Esophagus squamous epithelium (tissue), 5 donors: ENCODE measurements at regions not wholly inside any gene's neighbourhood (a gene's known extent, or its start where the extent isn't known, plus 50 kb on each side); places are given as distances from the start of the nearest gene placed in this dataset.
"Not testable (repeated sequence)": the region's sequence is repeated elsewhere in the genome, so short reads cannot be mapped to it uniquely, and the experiment has no call there.

Experiments
- DNase-seq: peaks from one replicate; lab custom pipeline; 2025; lab: John Stamatoyannopoulos, UW
- H3K27ac ChIP-seq, 4 donors: fragments of 200-600 bp; sonication (generic); one replicate each; pipeline ENCODE4 v1.5.1; 2016 to 2019; ENCODE audit warnings: mild to moderate bottlenecking in 1 of 4
- H3K27me3 ChIP-seq, 4 donors: fragments of 200-600 bp; sonication (generic); 1 replicate in 3 of 4; 2 replicates in 1 of 4; pipeline versions ENCODE4 v1.5.1 to v1.6.0; 2017 to 2021; ENCODE audit warnings: antibody characterized with exemption in 1 of 4
- H3K36me3 ChIP-seq, 3 donors: fragments of 200-600 bp; sonication (generic); one replicate each; pipeline ENCODE4 v1.5.1; 2016 to 2019
- H3K4me1 ChIP-seq, 3 donors: fragments of 200-600 bp; sonication (generic); one replicate each; pipeline ENCODE4 v1.5.1; 2017 to 2019
- H3K4me3 ChIP-seq, 4 donors: fragments of 200-600 bp; sonication (generic); 1 replicate in 3 of 4; 2 replicates in 1 of 4; pipeline ENCODE4 v1.5.1; 2016 to 2019; ENCODE audit warnings: mild to moderate bottlenecking in 2 of 4, moderate library complexity in 1 of 4
- H3K9me3 ChIP-seq, 3 donors: fragments of 200-600 bp; sonication (generic); one replicate each; pipeline ENCODE4 v1.5.1; 2016 to 2019
- CTCF ChIP-seq, 6 experiments: fragments of 450-650 bp in 4 of 6; fragments of 200-600 bp in 2 of 6; sonication (generic) in 2 of 6; IDR thresholded peaks; one replicate each; pipeline ENCODE4 v1.5.1; 2016 to 2019; ENCODE audit warnings: antibody characterized with exemption in 6 of 6, mild to moderate bottlenecking in 4 of 6, moderate library complexity in 4 of 6
- POLR2A ChIP-seq, 4 donors: fragments of 450-650 bp; IDR thresholded peaks; one replicate each; pipeline ENCODE4 v1.6.1; 2017; ENCODE audit warnings: antibody characterized with exemption in 4 of 4, mild to moderate bottlenecking in 4 of 4, moderate library complexity in 3 of 4
- WGBS, 2 donors: methylation state at CpG; one replicate each; pipeline ENCODE4 v1.1.5; 2018; 5-methylcytosine and 5-hydroxymethylcytosine counted together
- intact Hi-C: fragments of 100-400 bp; cut with DNase I; formaldehyde crosslinking; loops from one replicate; pipeline ENCODE4 v1.15.0; 2022
- donor health status: DM: yes; HTN: yes; CAD: no.

GRCh38 chr19:40940771-40941170, 50.3 kb upstream of the CYP2B6 start:
- H3K4me1 ChIP-seq, H3K36me3 ChIP-seq, H3K9me3 ChIP-seq, DNase-seq, H3K27ac ChIP-seq, intact Hi-C loops, H3K4me3 ChIP-seq: not testable (repeated sequence)
- 15 to 39% methylated on average over 3 of the region's 3 CpGs for WGBS, 2 donors
- peaks cover 0 to 52% (median 0%) of the 10 kb centered on the region in 4 donors for H3K27me3 ChIP-seq

GRCh38 chr19:40938007-40938406, 53.1 kb upstream of the CYP2B6 start:
- H3K4me3 ChIP-seq, intact Hi-C loops, H3K27ac ChIP-seq, H3K36me3 ChIP-seq, H3K9me3 ChIP-seq, DNase-seq, H3K4me1 ChIP-seq: not testable (repeated sequence)
- WGBS, 2 donors, result 69 to 71% methylated on average over 2 of the region's 2 CpGs
- peaks cover 0 to 42% (median 0%) of the 10 kb centered on the region in 4 donors for H3K27me3 ChIP-seq

GRCh38 chr19:40936755-40937154, 54.3 kb upstream of the CYP2B6 start:
- TF ChIP-seq POLR2A (IDR thresholded peaks at IDR 0.05) (no peak), CTCF (IDR thresholded peaks at IDR 0.05) (no peak)
- no peak for DNase-seq
- intact Hi-C loops, result no loop called here
- H3K9me3 ChIP-seq, result no peaks in the 10 kb centered on the region
- peaks cover 0 to 43% (median 0%) of the 10 kb centered on the region in 4 donors for H3K27me3 ChIP-seq
- H3K36me3 ChIP-seq, result no peaks in the 10 kb centered on the region
- H3K4me1 ChIP-seq, result no peaks in the 10 kb centered on the region
- H3K4me3 ChIP-seq, result no peak overlapping the region
- WGBS, 2 donors, result 73 to 86% methylated on average over 3 of the region's 3 CpGs
- H3K27ac ChIP-seq, result no peak overlapping the region

GRCh38 chr19:40933025-40933424, 51.0 kb upstream of the CYP2A7 start:
- Histone ChIP-seq H3K27me3 (peaks cover 0 to 39% (median 0%) of the 10 kb centered on the region in 4 donors), H3K4me3 (no peak overlapping the region), H3K4me1 (no peaks in the 10 kb centered on the region), H3K9me3 (no peaks in the 10 kb centered on the region), H3K36me3 (no peaks in the 10 kb centered on the region), H3K27ac (no peak overlapping the region)
- 44 to 52% methylated on average over 5 of the region's 5 CpGs for WGBS, 2 donors
- no peak for DNase-seq
- TF ChIP-seq CTCF (IDR thresholded peaks at IDR 0.05) (no peak), POLR2A (IDR thresholded peaks at IDR 0.05) (no peak)
- intact Hi-C loops, result no loop called here

GRCh38 chr19:40932008-40932959, 50.3 kb upstream of the CYP2A7 start:
- Histone ChIP-seq H3K36me3 (no peaks in the 10 kb centered on the region), H3K4me3 (no peak overlapping the region), H3K27ac (no peak overlapping the region), H3K4me1 (no peaks in the 10 kb centered on the region), H3K9me3 (no peaks in the 10 kb centered on the region), H3K27me3 (peaks cover 0 to 36% (median 0%) of the 10 kb centered on the region in 4 donors)
- DNase-seq, result no peak
- TF ChIP-seq CTCF (IDR thresholded peaks at IDR 0.05) (no peak), POLR2A (IDR thresholded peaks at IDR 0.05) (no peak)
- intact Hi-C loops, result no loop called here
- 56 to 64% methylated on average over 8 to 9 of the region's 10 CpGs for WGBS, 2 donors
